IMR-90 (cell line): ENCODE measurements at regions not wholly inside any gene's neighbourhood (a gene's known extent, or its start where the extent isn't known, plus 50 kb on each side); places are given as distances from the start of the nearest gene placed in this dataset.

ENCODE experiments used
- CEBPB ChIP-seq: IDR thresholded peaks from 2 replicates; pipeline ENCODE4 v1.6.1; 2012; ENCODE audit warnings: low read depth, low read length, improper control_type of control experiment
- CTCF ChIP-seq: conservative IDR thresholded peaks from 2 replicates; pipeline ENCODE4 v1.5.1; 2012; ENCODE audit warnings: mild to moderate bottlenecking, low read depth, low read length, improper control_type of control experiment
- ELK1 ChIP-seq: fragments of 150-350 bp; IDR thresholded peaks from 2 replicates; pipeline ENCODE4 v1.6.1; 2016; ENCODE audit warnings: low read depth, mild to moderate bottlenecking, low read length, moderate library complexity, borderline replicate concordance
- FOS ChIP-seq: fragments of 150-350 bp; IDR thresholded peaks from 2 replicates; pipeline ENCODE4 v1.6.1; 2016; ENCODE audit warnings: low read depth, low read length
- MAFK ChIP-seq: IDR thresholded peaks from 2 replicates; pipeline ENCODE4 v1.6.1; 2012; ENCODE audit warnings: low read depth, low read length, improper control_type of control experiment
- MAZ ChIP-seq: IDR thresholded peaks from 2 replicates; pipeline ENCODE4 v1.6.1; 2012; ENCODE audit warnings: low read depth, mild to moderate bottlenecking, low read length, improper control_type of control experiment, moderate library complexity, borderline replicate concordance
- MXI1 ChIP-seq: IDR thresholded peaks from 2 replicates; pipeline ENCODE4 v1.6.1; 2012; ENCODE audit warnings: low read depth, mild to moderate bottlenecking, low read length, moderate library complexity, borderline replicate concordance
- POLR2A ChIP-seq: IDR thresholded peaks from 2 replicates; pipeline ENCODE4 v1.6.1; 2012; ENCODE audit warnings: mild to moderate bottlenecking, low read depth, low read length
- RAD21 ChIP-seq: IDR thresholded peaks from 2 replicates; pipeline ENCODE4 v1.6.1; 2012; ENCODE audit warnings: low read length, improper control_type of control experiment
- RCOR1 ChIP-seq: IDR thresholded peaks from 2 replicates; pipeline ENCODE4 v1.6.1; 2012; ENCODE audit warnings: mild to moderate bottlenecking, low read length, improper control_type of control experiment; ENCODE audit not compliant: insufficient replicate concordance
- RFX5 ChIP-seq: IDR thresholded peaks from 2 replicates; pipeline ENCODE4 v1.8.0; 2012; ENCODE audit warnings: low read depth, mild to moderate bottlenecking, low read length, moderate library complexity
- SMC3 ChIP-seq: fragments of 150-350 bp; IDR thresholded peaks from 2 replicates; pipeline ENCODE4 v1.6.1; 2016; ENCODE audit warnings: low read depth, mild to moderate bottlenecking, antibody characterized with exemption, low read length, moderate library complexity
- USF2 ChIP-seq: fragments of 150-350 bp; IDR thresholded peaks from 2 replicates; pipeline ENCODE4 v1.6.1; 2017; ENCODE audit warnings: mild to moderate bottlenecking, antibody characterized with exemption, low read length, low read depth

DNA sequence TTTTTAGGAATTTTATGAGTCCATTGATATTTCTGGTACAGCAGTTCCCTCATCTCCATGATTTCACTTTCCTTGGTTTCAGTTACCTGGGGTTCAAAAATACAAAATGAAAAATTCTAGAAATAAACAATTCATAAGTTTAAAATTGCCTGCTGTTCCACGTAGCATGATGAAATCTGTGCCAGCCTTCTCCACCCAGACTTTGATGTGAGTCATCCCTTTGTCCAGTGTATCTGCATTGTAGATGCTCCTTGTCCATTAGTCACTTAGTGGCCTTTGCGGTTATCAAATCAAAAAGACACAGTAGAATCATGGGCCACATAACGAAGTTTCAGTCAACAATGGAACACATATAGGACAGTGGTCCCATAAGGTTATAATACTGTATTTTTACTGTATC is 286.9 kb downstream of the PTEN start:
- TF ChIP-seq SMC3 = no peak
- peak; percentile 67; the same call in 1 of the 2 replicates for TF ChIP-seq CEBPB
- TF ChIP-seq MXI1 = no peak
- no peak for TF ChIP-seq CTCF
- TF ChIP-seq POLR2A = no peak
- no peak for TF ChIP-seq MAFK
- TF ChIP-seq RFX5 = no peak
- TF ChIP-seq RCOR1 = no peak
- no peak for TF ChIP-seq ELK1
- no peak for TF ChIP-seq RAD21
- TF ChIP-seq FOS = peak; percentile 58; the same call in 1 of the 2 replicates
- TF ChIP-seq MAZ = no peak
- no peak for TF ChIP-seq USF2
